H1 (cell line): ENCODE measurements at regions not wholly inside any gene's neighbourhood (a gene's known extent, or its start where the extent isn't known, plus 50 kb on each side); places are given as distances from the start of the nearest gene placed in this dataset.

ENCODE experiments used
- CTCF ChIA-PET: fragments of 300-600 bp; sonication (Branson Sonifier 250); formaldehyde crosslinking; loops from one replicate; lab custom pipeline; 2021; ENCODE audit not compliant: partially characterized antibody; lab: Charles Lee
- POLR2A ChIA-PET: fragments of 300-600 bp; sonication (Branson Sonifier 250); formaldehyde crosslinking; loops from one replicate; lab custom pipeline; 2021; ENCODE audit warnings: inconsistent platforms; ENCODE audit not compliant: partially characterized antibody; lab: Charles Lee
- DNase-seq, 2 experiments: peaks; one replicate each; pipeline versions ENCODE4 v3.0.0 to v3.0.0-alpha.2; 2010 to 2022; ENCODE audit warnings: low spot score in 2 of 2, low read depth in 1 of 2, mixed read lengths in 1 of 2
- FAIRE-seq: peaks from 2 replicates; lab custom pipeline; 2011; peaks lifted over from hg19 to GRCh38; lab: Jason Lieb, UNC
- H2AFZ ChIP-seq: 2 replicates; pipeline ENCODE4 v1.8.1; 2012; ENCODE audit warnings: low read length, inconsistent platforms
- H2AK5ac ChIP-seq: 2 replicates; pipeline ENCODE4 v1.6.1; 2013; ENCODE audit warnings: low read depth, low read length
- H2BK120ac ChIP-seq: replicated peaks from 2 replicates; pipeline ENCODE3; 2013; ENCODE audit warnings: low read depth, low read length, inconsistent platforms
- H2BK12ac ChIP-seq: 2 replicates; pipeline ENCODE4 v1.6.1; 2013; ENCODE audit warnings: low read depth, low read length
- H2BK15ac ChIP-seq: 2 replicates; pipeline ENCODE4 v1.6.1; 2013; ENCODE audit warnings: low read length
- H2BK20ac ChIP-seq: 2 replicates; pipeline ENCODE4 v1.6.1; 2013; ENCODE audit warnings: low read length
- H2BK5ac ChIP-seq: 2 replicates; pipeline ENCODE4 v1.6.1; 2013; ENCODE audit warnings: low read depth, low read length
- H3K14ac ChIP-seq: 2 replicates; pipeline ENCODE4 v1.6.1; 2013; ENCODE audit warnings: inconsistent platforms; ENCODE audit not compliant: insufficient read length
- H3K18ac ChIP-seq: 2 replicates; pipeline ENCODE4 v1.6.1; 2013; ENCODE audit warnings: low read length; ENCODE audit errors: extremely low read depth
- H3K23ac ChIP-seq: 2 replicates; pipeline ENCODE4 v1.6.1; 2013; ENCODE audit warnings: inconsistent platforms; ENCODE audit not compliant: insufficient read length
- H3K23me2 ChIP-seq: 2 replicates; pipeline ENCODE4 v1.6.1; 2013; ENCODE audit warnings: low read depth, low read length
- H3K27ac ChIP-seq: 2 replicates; pipeline ENCODE4 v1.6.1; 2011; ENCODE audit warnings: low read depth, low read length, inconsistent platforms
- H3K27me3 ChIP-seq, 4 experiments: replicated peaks in 1 of 4; 1 replicate in 1 of 4; 2 replicates in 3 of 4; pipeline versions ENCODE4 v1.6.1 to v1.8.1; 2011 to 2013; ENCODE audit warnings: low read length in 3 of 4, mild to moderate bottlenecking in 3 of 4, inconsistent platforms in 2 of 4, mixed read lengths in 2 of 4, moderate library complexity in 1 of 4; ENCODE audit not compliant: control insufficient read depth in 3 of 4, insufficient read depth in 3 of 4; ENCODE audit errors: extremely low read depth in 1 of 4
- H3K36me3 ChIP-seq, 4 experiments: 2 replicates each; pipeline versions ENCODE4 v1.6.1 to v1.8.1; 2011 to 2013; ENCODE audit warnings: mild to moderate bottlenecking in 4 of 4, low read length in 3 of 4, moderate library complexity in 2 of 4, control low read depth in 1 of 4, inconsistent platforms in 1 of 4; ENCODE audit not compliant: insufficient read depth in 4 of 4, control insufficient read depth in 2 of 4
- H3K4ac ChIP-seq: replicated peaks from 2 replicates; pipeline ENCODE3; 2013; ENCODE audit warnings: low read length, low read depth, mixed read lengths, inconsistent platforms; ENCODE audit not compliant: insufficient read length
- H3K4me1 ChIP-seq, 4 experiments: replicated peaks in 1 of 4; 1 replicate in 1 of 4; 2 replicates in 3 of 4; pipeline versions ENCODE4 v1.6.1 to v1.8.1; 2011 to 2013; ENCODE audit warnings: low read length in 3 of 4, inconsistent platforms in 2 of 4, mixed read lengths in 1 of 4; ENCODE audit not compliant: insufficient read depth in 4 of 4, control insufficient read depth in 3 of 4
- H3K4me2 ChIP-seq, 2 experiments: 2 replicates each; pipeline versions ENCODE4 v1.6.1 to v1.8.1; 2011 to 2013; ENCODE audit warnings: low read depth in 2 of 2, low read length in 2 of 2, control low read depth in 1 of 2, inconsistent platforms in 1 of 2, mild to moderate bottlenecking in 1 of 2; ENCODE audit not compliant: insufficient read depth in 1 of 2
- H3K4me3 ChIP-seq, 4 experiments: fragments of 200-600, 300-600 bp in 1 of 4; sonication (generic), shearing (Covaris generic), sonication (Bioruptor Twin) in 1 of 4; 2 replicates each; pipeline versions ENCODE4 v1.5.1 to v1.8.1; 2011 to 2016; ENCODE audit warnings: low read length in 4 of 4, low read depth in 3 of 4, control low read depth in 2 of 4, inconsistent platforms in 2 of 4, mild to moderate bottlenecking in 2 of 4, mixed read lengths in 1 of 4, moderate library complexity in 1 of 4; ENCODE audit not compliant: insufficient read depth in 2 of 4; ENCODE audit errors: extremely low read depth in 1 of 4
- H3K56ac ChIP-seq: replicated peaks from 2 replicates; pipeline ENCODE3; 2013; ENCODE audit warnings: low read depth, mild to moderate bottlenecking, mixed read lengths, low read length, inconsistent platforms; ENCODE audit not compliant: insufficient read length
- H3K79me1 ChIP-seq: 2 replicates; pipeline ENCODE4 v1.6.1; 2013; ENCODE audit warnings: low read depth, low read length, control low read depth
- H3K79me2 ChIP-seq, 2 experiments: 2 replicates each; pipeline versions ENCODE4 v1.6.1 to v1.8.1; 2012 to 2013; ENCODE audit warnings: low read length in 2 of 2, mild to moderate bottlenecking in 2 of 2, inconsistent platforms in 1 of 2; ENCODE audit not compliant: insufficient read depth in 2 of 2, control insufficient read depth in 1 of 2
- H3K9ac ChIP-seq, 4 experiments: replicated peaks in 1 of 4; 1 replicate in 1 of 4; 2 replicates in 3 of 4; pipeline versions ENCODE4 v1.6.1 to v1.8.1; 2011 to 2013; ENCODE audit warnings: low read depth in 3 of 4, low read length in 3 of 4, control low read depth in 2 of 4, mild to moderate bottlenecking in 2 of 4, moderate library complexity in 2 of 4, inconsistent platforms in 1 of 4; ENCODE audit errors: extremely low read depth in 1 of 4
- H3K9me3 ChIP-seq, 2 experiments: 2 replicates each; pipeline versions ENCODE4 v1.6.1 to v1.8.1; 2012 to 2013; ENCODE audit warnings: mild to moderate bottlenecking in 2 of 2, moderate library complexity in 2 of 2, control low read depth in 1 of 2, inconsistent platforms in 1 of 2, low read depth in 1 of 2, low read length in 1 of 2, mixed read lengths in 1 of 2; ENCODE audit not compliant: insufficient read depth in 2 of 2
- H4K20me1 ChIP-seq, 2 experiments: replicated peaks in 1 of 2; 2 replicates each; pipeline versions ENCODE3 to v1.8.1; 2011 to 2013; ENCODE audit warnings: inconsistent platforms in 2 of 2, low read length in 2 of 2, mild to moderate bottlenecking in 1 of 2; ENCODE audit not compliant: insufficient read depth in 2 of 2, control insufficient read depth in 1 of 2
- H4K5ac ChIP-seq: 2 replicates; pipeline ENCODE4 v1.6.1; 2013; ENCODE audit warnings: low read length, low read depth, mixed read lengths, inconsistent platforms; ENCODE audit not compliant: insufficient read length
- H4K8ac ChIP-seq: 2 replicates; pipeline ENCODE4 v1.8.0; 2013; ENCODE audit warnings: mild to moderate bottlenecking, moderate library complexity, low read length, inconsistent platforms; ENCODE audit not compliant: insufficient read depth; ENCODE audit errors: extremely low read depth
- H4K91ac ChIP-seq: replicated peaks from 2 replicates; pipeline ENCODE3; 2013; ENCODE audit warnings: low read length, mixed read lengths, inconsistent platforms; ENCODE audit not compliant: insufficient read length
- CEBPB ChIP-seq: IDR thresholded peaks from 2 replicates; pipeline ENCODE4 v1.6.1; 2012; ENCODE audit warnings: low read depth, low read length
- CREB1 ChIP-seq: IDR thresholded peaks from 2 replicates; pipeline ENCODE4 v1.6.1; 2012; ENCODE audit warnings: inconsistent platforms
- GTF2F1 ChIP-seq: IDR thresholded peaks from 2 replicates; pipeline ENCODE4 v1.6.1; 2012; ENCODE audit warnings: low read depth, low read length, improper control_type of control experiment, borderline replicate concordance
- JUND ChIP-seq: IDR thresholded peaks from 2 replicates; pipeline ENCODE4 v1.6.1; 2011; ENCODE audit warnings: mild to moderate bottlenecking, improper control_type of control experiment, low read length
- MAX ChIP-seq: IDR thresholded peaks from 2 replicates; pipeline ENCODE4 v1.6.1; 2012; ENCODE audit warnings: inconsistent platforms
- RXRA ChIP-seq: IDR thresholded peaks from 2 replicates; pipeline ENCODE4 v1.6.1; 2011; ENCODE audit warnings: low read depth, mild to moderate bottlenecking, low read length, moderate library complexity; ENCODE audit not compliant: insufficient read depth
- SP2 ChIP-seq: IDR thresholded peaks from 2 replicates; pipeline ENCODE4 v1.6.1; 2012; ENCODE audit warnings: mild to moderate bottlenecking, low read length, inconsistent platforms
- TBP ChIP-seq: IDR thresholded peaks from 2 replicates; pipeline ENCODE4 v1.6.1; 2011; ENCODE audit warnings: low read depth, low read length, improper control_type of control experiment
- WGBS, 2 experiments: shearing (Covaris generic) in 1 of 2; methylation state at CpG; one replicate each; pipeline versions ENCODE4 v1.1.6 to v1.1.7; 2013 to 2015; ENCODE audit warnings: low lambda C conversion rate in 2 of 2, mixed read lengths in 2 of 2, inconsistent platforms in 1 of 2, low coverage in 1 of 2, missing lambda C conversion rate in 1 of 2; ENCODE audit not compliant: insufficient replicate concordance in 2 of 2, insufficient coverage in 1 of 2, insufficient read length in 1 of 2; ENCODE audit errors: extremely low coverage in 1 of 2, missing lambda C conversion rate in 1 of 2; 5-methylcytosine and 5-hydroxymethylcytosine counted together
- TF ChIP-seq, protein P1 (sequence below), 3 experiments: IDR thresholded peaks; 1 replicate in 2 of 3; 2 replicates in 1 of 3; pipeline versions ENCODE4 v1.5.1 to v1.6.1; 2011; ENCODE audit warnings: low read length in 3 of 3, mild to moderate bottlenecking in 3 of 3, inconsistent platforms in 2 of 3, low read depth in 1 of 3, moderate library complexity in 1 of 3; ENCODE audit not compliant: insufficient read depth in 1 of 3; ENCODE audit errors: control extremely low read depth in 1 of 3

DNA sequence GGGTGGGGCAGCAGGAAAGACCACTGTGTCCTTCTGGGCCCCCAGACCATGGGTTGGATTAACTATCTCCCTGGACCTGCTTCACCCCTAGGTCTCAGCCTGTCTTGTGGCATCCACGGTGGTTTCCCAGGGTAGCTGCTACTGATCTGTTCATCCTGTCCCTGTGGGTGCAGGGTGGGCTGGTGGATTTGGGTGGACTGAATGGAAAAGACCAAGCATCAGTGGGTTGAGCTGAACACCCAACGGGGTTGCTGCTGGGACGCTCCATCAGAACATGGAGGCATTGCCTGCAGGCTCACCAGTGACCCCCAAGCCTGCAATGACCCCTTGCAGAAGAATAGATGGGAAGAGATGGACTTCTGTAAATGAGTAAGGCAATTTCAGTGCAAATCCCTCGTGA lies 812.1 kb downstream of the TBC1D22A start (continued):
- TF ChIP-seq JUND: no peak

DNA sequence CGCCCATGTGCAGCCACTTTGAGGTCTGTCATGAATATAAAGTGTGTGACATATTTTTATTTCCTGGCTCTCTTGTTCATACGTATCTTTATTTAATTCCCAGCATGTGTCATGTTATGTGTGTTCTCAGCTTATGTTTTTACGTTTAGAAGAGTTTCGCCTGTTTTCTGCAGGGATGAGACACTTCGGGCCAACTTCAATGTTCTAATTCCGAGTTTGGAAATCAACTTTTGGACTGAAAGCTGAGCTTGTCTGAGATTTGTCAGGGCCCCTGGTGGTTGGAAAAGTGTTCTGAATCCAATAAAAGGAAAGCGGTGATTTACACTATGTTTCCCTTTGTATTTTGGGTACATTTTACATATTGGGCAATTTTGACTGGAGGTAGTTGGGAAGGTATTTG lies 810.7 kb downstream of the TBC1D22A start:
- peaks cover 80 to 84% of the 10 kb centered on the region in 2 experiments for H3K9me3 ChIP-seq
- no peak overlapping the region for H3K9ac ChIP-seq
- no peak overlapping the region for H3K27ac ChIP-seq
- ChIA-PET POLR2A (no interaction called here), CTCF (no interaction called here)
- H2BK12ac ChIP-seq: no peak overlapping the region
- no peak overlapping the region for H2BK15ac ChIP-seq
- H3K79me2 ChIP-seq: no peaks in the 10 kb centered on the region
- H3K4ac ChIP-seq: no peak overlapping the region
- no peak overlapping the region for H2BK120ac ChIP-seq
- no peak overlapping the region for H2BK5ac ChIP-seq
- H4K8ac ChIP-seq: no peak overlapping the region
- 0 out of 2 replicates have a peak, but pooled peaks cover 2% of the 10 kb centered on the region for H3K23me2 ChIP-seq
- no peak overlapping the region for H3K18ac ChIP-seq
- no peaks in the 10 kb centered on the region for H3K4me1 ChIP-seq
- DNase-seq (no peak), FAIRE-seq (no peak)
- H2AFZ ChIP-seq: no peak overlapping the region
- H3K56ac ChIP-seq: no peak overlapping the region
- H3K4me2 ChIP-seq: no peak overlapping the region
- no peaks in the 10 kb centered on the region for H3K27me3 ChIP-seq
- H3K79me1 ChIP-seq: no peaks in the 10 kb centered on the region
- no peak overlapping the region for H4K91ac ChIP-seq
- no peak overlapping the region for H4K5ac ChIP-seq
- 91% methylated on average over 7 of the region's 7 CpGs; no CpG with 5 or more reads in 1 of the 2 experiments for whole genome bisulfite sequencing, 2 experiments
- H2AK5ac ChIP-seq: no peak overlapping the region
- no peaks in the 10 kb centered on the region; a peak in 1 of 8 replicates for H3K36me3 ChIP-seq
- TF ChIP-seq, protein P1, sequence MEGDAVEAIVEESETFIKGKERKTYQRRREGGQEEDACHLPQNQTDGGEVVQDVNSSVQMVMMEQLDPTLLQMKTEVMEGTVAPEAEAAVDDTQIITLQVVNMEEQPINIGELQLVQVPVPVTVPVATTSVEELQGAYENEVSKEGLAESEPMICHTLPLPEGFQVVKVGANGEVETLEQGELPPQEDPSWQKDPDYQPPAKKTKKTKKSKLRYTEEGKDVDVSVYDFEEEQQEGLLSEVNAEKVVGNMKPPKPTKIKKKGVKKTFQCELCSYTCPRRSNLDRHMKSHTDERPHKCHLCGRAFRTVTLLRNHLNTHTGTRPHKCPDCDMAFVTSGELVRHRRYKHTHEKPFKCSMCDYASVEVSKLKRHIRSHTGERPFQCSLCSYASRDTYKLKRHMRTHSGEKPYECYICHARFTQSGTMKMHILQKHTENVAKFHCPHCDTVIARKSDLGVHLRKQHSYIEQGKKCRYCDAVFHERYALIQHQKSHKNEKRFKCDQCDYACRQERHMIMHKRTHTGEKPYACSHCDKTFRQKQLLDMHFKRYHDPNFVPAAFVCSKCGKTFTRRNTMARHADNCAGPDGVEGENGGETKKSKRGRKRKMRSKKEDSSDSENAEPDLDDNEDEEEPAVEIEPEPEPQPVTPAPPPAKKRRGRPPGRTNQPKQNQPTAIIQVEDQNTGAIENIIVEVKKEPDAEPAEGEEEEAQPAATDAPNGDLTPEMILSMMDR (IDR thresholded peaks at IDR 0.05; ENCODE audit: control extremely low read depth in 1 of 3, insufficient read depth in 1 of 3, low read depth in 1 of 3, low read length in 3 of 3): no peak
- TF ChIP-seq TBP: no peak
- no peak for TF ChIP-seq CEBPB
- TF ChIP-seq SP2: no peak
- no peak for TF ChIP-seq JUND
- TF ChIP-seq GTF2F1: no peak
- TF ChIP-seq CREB1: no peak
- no peak for TF ChIP-seq RXRA
- TF ChIP-seq MAX: no peak
- no peak overlapping the region for H3K14ac ChIP-seq
- H4K20me1 ChIP-seq: no peaks in the 10 kb centered on the region
- H2BK20ac ChIP-seq: no peak overlapping the region
- H3K23ac ChIP-seq: no peak overlapping the region
- H3K4me3 ChIP-seq: no peak overlapping the region
